ENCODE measurements at regions not wholly inside any gene's neighbourhood (a gene's known extent, or its start where the extent isn't known, plus 50 kb on each side); places are given as distances from the start of the nearest gene placed in this dataset.

DNA sequence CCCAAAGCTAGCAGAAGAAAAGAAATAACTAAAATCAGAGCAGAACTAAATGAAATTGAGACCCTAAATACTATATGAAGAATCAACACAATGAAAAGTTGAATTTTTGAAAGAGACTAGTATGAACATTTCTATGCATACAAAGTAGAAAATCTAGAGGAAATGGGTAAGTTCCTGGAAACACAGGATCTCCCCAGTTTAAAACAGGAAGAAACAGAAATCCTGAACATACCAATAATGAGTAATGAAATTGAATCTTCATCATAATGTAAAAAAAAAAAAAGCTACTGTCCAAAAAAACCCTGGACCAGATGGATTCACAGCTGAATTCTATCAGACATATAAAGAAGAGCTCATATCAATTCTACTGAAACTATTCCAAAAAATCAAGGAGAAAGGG lies 233.5 kb downstream of the PLPP3 start:
- no peaks in the 10 kb centered on the region for H3K4me1 ChIP-seq
- no peak for TF ChIP-seq POLR2A (IDR thresholded peaks at IDR 0.05)
- ATAC-seq = peak in 1 of 4 donors; percentile 24
- no peaks in the 10 kb centered on the region for H3K9me3 ChIP-seq
- no peaks in the 10 kb centered on the region for H3K27me3 ChIP-seq
- no peak overlapping the region for H3K27ac ChIP-seq
- DNase-seq = no peak
- intact Hi-C loops (cut with DNase I) = no loop called here
- H3K4me3 ChIP-seq = no peak overlapping the region
- H3K36me3 ChIP-seq = no peaks in the 10 kb centered on the region

DNA sequence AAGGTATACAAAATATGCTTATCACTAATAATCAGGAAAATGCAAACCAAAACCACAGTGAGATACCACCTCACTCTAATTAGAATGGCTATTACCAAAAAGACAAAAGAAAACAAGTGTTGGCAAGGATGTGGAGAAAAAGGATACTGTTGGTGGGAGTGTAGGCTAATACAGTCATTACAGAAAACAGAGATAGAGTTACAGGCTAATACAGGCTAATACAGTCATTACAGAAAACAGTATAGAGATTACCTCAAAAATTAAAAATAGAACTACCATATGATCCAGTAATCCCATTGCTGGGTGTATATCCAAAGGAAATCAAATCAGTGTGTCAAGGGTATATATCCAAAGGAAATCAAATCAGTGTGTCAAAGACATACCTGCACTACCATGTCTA lies 238.4 kb downstream of the PLPP3 start:
- Histone ChIP-seq H3K36me3 (no peaks in the 10 kb centered on the region), H3K27ac (no peak overlapping the region), H3K4me1 (no peaks in the 10 kb centered on the region), H3K4me3 (no peak overlapping the region), H3K9me3 (no peaks in the 10 kb centered on the region), H3K27me3 (no peaks in the 10 kb centered on the region)
- ATAC-seq (no peak), DNase-seq (no peak)
- intact Hi-C loops (cut with DNase I) = no loop called here
- TF ChIP-seq POLR2A (IDR thresholded peaks at IDR 0.05) (no peak), CTCF (IDR thresholded peaks at IDR 0.05) (no peak)

GRCh38 chr1:56339786-56340465 lies 239.4 kb downstream of the PLPP3 start:
- no peak for DNase-seq
- no peaks in the 10 kb centered on the region for H3K4me1 ChIP-seq
- H3K27me3 ChIP-seq = no peaks in the 10 kb centered on the region
- intact Hi-C loops (cut with DNase I) = no loop called here
- no peak overlapping the region for H3K27ac ChIP-seq
- no peak for TF ChIP-seq CTCF (IDR thresholded peaks at IDR 0.05)
- no peaks in the 10 kb centered on the region for H3K9me3 ChIP-seq
- H3K36me3 ChIP-seq = no peaks in the 10 kb centered on the region
- ATAC-seq = no peak
- 90% methylated on average over 3 of the region's 6 CpGs for WGBS (ENCODE audit: insufficient coverage, low coverage, low lambda C conversion rate, missing lambda C conversion rate)
- H3K4me3 ChIP-seq = no peak overlapping the region

GRCh38 chr1:56339093-56339492 lies 240.3 kb downstream of the PLPP3 start:
- Histone ChIP-seq H3K9me3 (no peaks in the 10 kb centered on the region), H3K4me1 (peaks cover 0 to 3% (median 0%) of the 10 kb centered on the region in 4 donors), H3K4me3 (no peak overlapping the region), H3K27ac (no peak overlapping the region), H3K36me3 (no peaks in the 10 kb centered on the region), H3K27me3 (no peaks in the 10 kb centered on the region)
- no peak for TF ChIP-seq POLR2A (IDR thresholded peaks at IDR 0.05)
- intact Hi-C loops (cut with DNase I) = no loop called here
- ATAC-seq (no peak), DNase-seq (no peak)
- WGBS (ENCODE audit: insufficient coverage, low coverage, low lambda C conversion rate, missing lambda C conversion rate) = 80% methylated on average over 1 of the region's 1 CpG

DNA sequence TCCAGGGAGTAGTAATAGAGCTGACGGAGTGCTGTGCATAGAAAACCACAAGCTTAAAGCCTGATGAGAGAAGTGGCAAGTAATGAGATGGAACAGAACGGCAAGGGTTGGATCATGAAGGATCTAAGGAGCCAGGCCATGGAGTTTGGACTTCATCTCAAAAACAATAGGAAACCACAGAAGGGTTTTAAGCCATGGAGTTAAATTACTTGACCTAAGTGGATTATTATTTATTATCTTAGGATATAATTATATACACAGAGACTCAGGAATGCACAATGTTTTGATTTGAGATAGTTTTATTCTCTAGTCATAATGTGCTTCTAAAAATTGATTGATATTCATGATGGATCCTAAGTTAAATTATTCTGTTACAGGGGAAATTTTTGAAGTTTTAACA lies 242.4 kb downstream of the PLPP3 start:
- WGBS (ENCODE audit: insufficient coverage, low coverage, low lambda C conversion rate, missing lambda C conversion rate) = 68% methylated on average over 2 of the region's 2 CpGs
- Histone ChIP-seq H3K9me3 (no peaks in the 10 kb centered on the region), H3K27ac (no peak overlapping the region), H3K36me3 (no peaks in the 10 kb centered on the region), H3K27me3 (no peaks in the 10 kb centered on the region), H3K4me1 (peaks cover 0 to 21% (median 3%) of the 10 kb centered on the region in 4 donors), H3K4me3 (no peak overlapping the region)
- TF ChIP-seq CTCF (IDR thresholded peaks at IDR 0.05) = no peak
- TF ChIP-seq POLR2A (IDR thresholded peaks at IDR 0.05) = no peak
- DNase-seq (no peak), ATAC-seq (no peak)
- intact Hi-C loops (cut with DNase I) = no loop called here

DNA sequence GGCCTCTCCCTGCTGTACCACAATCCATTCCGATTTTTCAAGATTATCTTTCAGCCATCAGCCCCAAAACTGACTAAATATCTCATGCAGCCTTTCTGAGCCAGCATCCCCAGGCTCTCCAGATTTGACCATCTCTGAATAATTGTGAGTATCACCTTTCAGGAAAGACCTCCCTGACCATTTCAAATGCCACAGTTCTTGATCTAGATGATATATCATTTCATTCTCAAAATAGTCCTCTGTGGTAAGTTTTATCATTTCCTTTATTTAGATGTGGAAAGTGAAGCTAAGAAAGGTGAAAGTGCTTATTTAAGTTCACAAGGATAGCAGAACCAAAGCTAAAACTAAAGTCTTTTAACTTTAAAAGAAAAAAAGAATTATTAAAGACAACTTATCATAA lies 244.0 kb downstream of the PLPP3 start:
- 73% methylated on average over 1 of the region's 1 CpG for WGBS (ENCODE audit: insufficient coverage, low coverage, low lambda C conversion rate, missing lambda C conversion rate)
- no peak for TF ChIP-seq CTCF (IDR thresholded peaks at IDR 0.05)
- no peak overlapping the region for H3K27ac ChIP-seq

More for the DNA sequence above, 244.0 kb downstream of the PLPP3 start:
- H3K36me3 ChIP-seq = no peaks in the 10 kb centered on the region
- no peaks in the 10 kb centered on the region for H3K9me3 ChIP-seq
- H3K4me3 ChIP-seq = no peak overlapping the region
- no peak for ATAC-seq
- H3K27me3 ChIP-seq = no peaks in the 10 kb centered on the region
- H3K4me1 ChIP-seq = peaks cover 0 to 36% (median 10%) of the 10 kb centered on the region in 4 donors
- intact Hi-C loops (cut with DNase I) = no loop called here
- DNase-seq = no peak
